MCF 10A (cell line): ENCODE measurements at regions not wholly inside any gene's neighbourhood (a gene's known extent, or its start where the extent isn't known, plus 50 kb on each side); places are given as distances from the start of the nearest gene placed in this dataset.

Source experiments
- BruUV-seq: library from RNA; stranded (reverse); fragments of 400-500 nt; replicated peaks from 2 replicates; lab custom pipeline; 2021; lab: Mats Ljungman, UMichigan
- CTCF ChIA-PET: fragments of 300-600 bp; sonication (Branson Sonifier 250); formaldehyde crosslinking; extraction: SDS; loops from one replicate; lab custom pipeline; 2021; ENCODE audit warnings: antibody characterized with exemption, inconsistent platforms; lab: Yijun Ruan, JAX
- POLR2A ChIA-PET: fragments of 300-600, 350-650 bp; sonication (Branson Sonifier 250); formaldehyde crosslinking; extraction: SDS; loops from one replicate; lab custom pipeline; 2020; ENCODE audit warnings: antibody characterized with exemption, inconsistent platforms; lab: Yijun Ruan, JAX
- DNase-seq: peaks from one replicate; pipeline ENCODE4 v3.0.0-alpha.2; 2018; ENCODE audit not compliant: unreplicated experiment
- H3K27ac Mint-ChIP-seq: one replicate; pipeline ENCODE4 v1.8.0; 2022; ENCODE audit warnings: mild to moderate bottlenecking, low read depth, mixed read lengths; ENCODE audit not compliant: unreplicated experiment
- H3K27me3 Mint-ChIP-seq: one replicate; pipeline ENCODE4 v1.8.0; 2022; ENCODE audit warnings: mixed read lengths; ENCODE audit not compliant: insufficient read depth, unreplicated experiment
- H3K36me3 Mint-ChIP-seq: one replicate; pipeline ENCODE4 v1.8.0; 2022; ENCODE audit warnings: mild to moderate bottlenecking, moderate library complexity, mixed read lengths; ENCODE audit not compliant: insufficient read depth, unreplicated experiment
- H3K4me1 Mint-ChIP-seq: one replicate; pipeline ENCODE4 v1.8.0; 2022; ENCODE audit warnings: mixed read lengths; ENCODE audit not compliant: insufficient read depth, unreplicated experiment
- H3K4me3 Mint-ChIP-seq: one replicate; pipeline ENCODE4 v1.8.0; 2022; ENCODE audit warnings: mild to moderate bottlenecking, moderate library complexity, mixed read lengths; ENCODE audit not compliant: unreplicated experiment
- H3K9me3 Mint-ChIP-seq: one replicate; pipeline ENCODE4 v1.8.0; 2022; ENCODE audit warnings: mixed read lengths; ENCODE audit not compliant: unreplicated experiment
- intact Hi-C: fragments of 100-400 bp; cut with micrococcal nuclease; formaldehyde crosslinking; loops from 2 replicates; pipeline ENCODE4 v1.14.1; 2022
- TF ChIP-seq, protein P1 (sequence below): fragments of 200-600 bp; IDR thresholded peaks from one replicate; pipeline ENCODE4 v1.8.0; 2022; ENCODE audit warnings: antibody characterized with exemption, mild to moderate bottlenecking; ENCODE audit not compliant: unreplicated experiment

GRCh38 chr2:41395692-41396091, 652.1 kb upstream of the PKDCC start:
- CTCF ChIA-PET, result no interaction called here
- BruUV-seq, result no TSS peak

GRCh38 chr2:41399437-41400087, 648.3 kb upstream of the PKDCC start:
- no peaks in the 10 kb centered on the region for H3K9me3 Mint-ChIP-seq
- POLR2A ChIA-PET, result interaction anchor here (0.7 kb wide), 1 partner anchor 305 kb away, joined by 3 read pairs; no protein-coding TSS in a partner anchor
- DNase-seq, result no peak
- H3K36me3 Mint-ChIP-seq, result no peaks in the 10 kb centered on the region
- H3K4me3 Mint-ChIP-seq, result no peak overlapping the region
- H3K27me3 Mint-ChIP-seq, result peaks cover 33% of the 10 kb centered on the region
- TF ChIP-seq, protein P1, sequence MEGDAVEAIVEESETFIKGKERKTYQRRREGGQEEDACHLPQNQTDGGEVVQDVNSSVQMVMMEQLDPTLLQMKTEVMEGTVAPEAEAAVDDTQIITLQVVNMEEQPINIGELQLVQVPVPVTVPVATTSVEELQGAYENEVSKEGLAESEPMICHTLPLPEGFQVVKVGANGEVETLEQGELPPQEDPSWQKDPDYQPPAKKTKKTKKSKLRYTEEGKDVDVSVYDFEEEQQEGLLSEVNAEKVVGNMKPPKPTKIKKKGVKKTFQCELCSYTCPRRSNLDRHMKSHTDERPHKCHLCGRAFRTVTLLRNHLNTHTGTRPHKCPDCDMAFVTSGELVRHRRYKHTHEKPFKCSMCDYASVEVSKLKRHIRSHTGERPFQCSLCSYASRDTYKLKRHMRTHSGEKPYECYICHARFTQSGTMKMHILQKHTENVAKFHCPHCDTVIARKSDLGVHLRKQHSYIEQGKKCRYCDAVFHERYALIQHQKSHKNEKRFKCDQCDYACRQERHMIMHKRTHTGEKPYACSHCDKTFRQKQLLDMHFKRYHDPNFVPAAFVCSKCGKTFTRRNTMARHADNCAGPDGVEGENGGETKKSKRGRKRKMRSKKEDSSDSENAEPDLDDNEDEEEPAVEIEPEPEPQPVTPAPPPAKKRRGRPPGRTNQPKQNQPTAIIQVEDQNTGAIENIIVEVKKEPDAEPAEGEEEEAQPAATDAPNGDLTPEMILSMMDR, result no peak
- no TSS peak for BruUV-seq
- H3K4me1 Mint-ChIP-seq, result no peaks in the 10 kb centered on the region
- intact Hi-C loops, result loop anchor here (10.0 kb wide), 2 partner anchors 555 to 1485 kb away; no protein-coding TSS in a partner anchor
- no peak overlapping the region for H3K27ac Mint-ChIP-seq
- CTCF ChIA-PET, result interaction anchor here (0.7 to 0.8 kb wide), 5 partner anchors 15 to 554 kb away, joined by 3 to 4 read pairs (median 3); no protein-coding TSS in a partner anchor

More at GRCh38 chr2:41395692-41396091, 652.1 kb upstream of the PKDCC start:
- Mint-ChIP-seq H3K27me3 (peaks cover 33% of the 10 kb centered on the region), H3K4me1 (no peaks in the 10 kb centered on the region), H3K36me3 (no peaks in the 10 kb centered on the region), H3K4me3 (no peak overlapping the region), H3K9me3 (no peaks in the 10 kb centered on the region), H3K27ac (no peak overlapping the region)
- POLR2A ChIA-PET, result no interaction called here
- TF ChIP-seq, protein P1, result no peak
- DNase-seq, result no peak
- intact Hi-C loops, result no loop called here

GRCh38 chr2:41400088-41400665, 647.6 kb upstream of the PKDCC start:
- no TSS peak for BruUV-seq
- H3K4me1 Mint-ChIP-seq, result no peaks in the 10 kb centered on the region
- ChIA-PET POLR2A (interaction anchor here (0.7 kb wide), 1 partner anchor 304 kb away, joined by 3 read pairs; no protein-coding TSS in a partner anchor), CTCF (interaction anchor here (0.6 to 1.1 kb wide), 9 partner anchors 15 to 555 kb away, joined by 3 to 4 read pairs (median 3); no protein-coding TSS in a partner anchor)
- TF ChIP-seq, protein P1, result peak; percentile 5
- intact Hi-C loops, result loop anchor here (10.0 kb wide), 2 partner anchors 555 to 1485 kb away; no protein-coding TSS in a partner anchor
- H3K27me3 Mint-ChIP-seq, result peaks cover 33% of the 10 kb centered on the region
- no peaks in the 10 kb centered on the region for H3K9me3 Mint-ChIP-seq
- H3K4me3 Mint-ChIP-seq, result no peak overlapping the region
- no peaks in the 10 kb centered on the region for H3K36me3 Mint-ChIP-seq
- H3K27ac Mint-ChIP-seq, result no peak overlapping the region
- DNase-seq, result peak; percentile 39

- no peaks in the 10 kb centered on the region for H3K36me3 Mint-ChIP-seq
- DNase-seq, result no peak
- CTCF ChIA-PET, result interaction anchor here (0.7 kb wide), 1 partner anchor 126 kb away, joined by 3 read pairs; no protein-coding TSS in a partner anchor
- no TSS peak for BruUV-seq
- TF ChIP-seq, protein P1, result no peak
- H3K27me3 Mint-ChIP-seq, result peaks cover 13% of the 10 kb centered on the region
- no peaks in the 10 kb centered on the region for H3K4me1 Mint-ChIP-seq
- H3K4me3 Mint-ChIP-seq, result no peak overlapping the region
- intact Hi-C loops, result loop anchor here (10.0 kb wide), 2 partner anchors 561 to 1491 kb away; no protein-coding TSS in a partner anchor
- no peaks in the 10 kb centered on the region for H3K9me3 Mint-ChIP-seq
- POLR2A ChIA-PET, result no interaction called here
- H3K27ac Mint-ChIP-seq, result no peak overlapping the region
These were observed 642.4 kb upstream of the PKDCC start for GRCh38 chr2:41405441-41405840.
